LNCAP (cell line): ENCODE measurements at regions not wholly inside any gene's neighbourhood (a gene's known extent, or its start where the extent isn't known, plus 50 kb on each side); places are given as distances from the start of the nearest gene placed in this dataset.

Experiments used
- TF ChIP-seq, protein P1 (sequence below): fragments of 450-650 bp; IDR thresholded peaks from 2 replicates; pipeline ENCODE4 v1.5.1; 2017; ENCODE audit warnings: mild to moderate bottlenecking

DNA sequence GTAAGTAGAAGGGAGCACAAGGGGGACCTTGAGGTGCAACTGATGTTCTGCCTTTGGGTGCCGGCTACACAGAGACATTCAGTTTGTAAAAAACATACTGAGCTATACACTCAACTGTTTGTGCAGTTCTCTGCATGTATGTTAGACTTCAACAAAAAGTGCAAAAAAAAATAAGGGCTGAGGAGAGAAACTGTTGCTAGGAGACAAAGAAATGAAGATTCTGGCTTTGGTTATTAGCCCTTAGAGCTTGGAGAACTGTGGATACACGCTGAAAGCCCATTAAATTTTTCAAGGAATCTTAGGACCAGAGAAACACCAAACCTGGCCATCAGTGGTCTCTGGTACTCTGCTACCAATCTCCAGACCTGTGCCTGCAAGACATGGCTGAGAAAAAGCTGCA lies 207.6 kb upstream of the NSMCE3 start:
- TF ChIP-seq, protein P1, sequence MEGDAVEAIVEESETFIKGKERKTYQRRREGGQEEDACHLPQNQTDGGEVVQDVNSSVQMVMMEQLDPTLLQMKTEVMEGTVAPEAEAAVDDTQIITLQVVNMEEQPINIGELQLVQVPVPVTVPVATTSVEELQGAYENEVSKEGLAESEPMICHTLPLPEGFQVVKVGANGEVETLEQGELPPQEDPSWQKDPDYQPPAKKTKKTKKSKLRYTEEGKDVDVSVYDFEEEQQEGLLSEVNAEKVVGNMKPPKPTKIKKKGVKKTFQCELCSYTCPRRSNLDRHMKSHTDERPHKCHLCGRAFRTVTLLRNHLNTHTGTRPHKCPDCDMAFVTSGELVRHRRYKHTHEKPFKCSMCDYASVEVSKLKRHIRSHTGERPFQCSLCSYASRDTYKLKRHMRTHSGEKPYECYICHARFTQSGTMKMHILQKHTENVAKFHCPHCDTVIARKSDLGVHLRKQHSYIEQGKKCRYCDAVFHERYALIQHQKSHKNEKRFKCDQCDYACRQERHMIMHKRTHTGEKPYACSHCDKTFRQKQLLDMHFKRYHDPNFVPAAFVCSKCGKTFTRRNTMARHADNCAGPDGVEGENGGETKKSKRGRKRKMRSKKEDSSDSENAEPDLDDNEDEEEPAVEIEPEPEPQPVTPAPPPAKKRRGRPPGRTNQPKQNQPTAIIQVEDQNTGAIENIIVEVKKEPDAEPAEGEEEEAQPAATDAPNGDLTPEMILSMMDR = no peak

DNA sequence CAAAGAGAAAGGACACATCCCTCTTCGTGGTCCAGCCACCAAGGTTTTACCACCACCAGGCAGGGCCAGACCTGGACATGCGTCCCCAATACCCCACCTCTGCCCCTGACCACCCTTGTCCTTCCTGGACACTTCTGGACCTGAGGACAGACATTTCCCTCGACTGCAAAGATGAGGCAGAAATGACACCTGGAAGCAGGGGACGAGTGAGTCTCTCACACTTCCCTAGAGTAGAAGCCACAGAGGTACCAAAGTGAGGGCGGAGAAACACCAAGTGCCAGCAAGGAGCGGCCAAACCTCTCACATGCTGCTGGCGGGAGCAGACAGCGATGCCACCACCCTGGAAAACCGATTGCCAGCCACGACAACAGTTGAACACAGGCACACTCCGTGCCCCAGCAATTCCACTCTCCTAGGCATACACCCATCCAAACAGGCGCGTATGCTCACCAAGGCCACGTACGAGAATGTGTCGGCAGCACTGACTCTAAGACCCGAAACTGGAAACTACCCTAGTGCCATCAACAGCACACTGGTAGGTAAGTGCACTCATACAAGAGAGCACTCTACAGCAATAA lies 207.0 kb upstream of the NSMCE3 start:
- TF ChIP-seq, protein P1 = no peak

DNA sequence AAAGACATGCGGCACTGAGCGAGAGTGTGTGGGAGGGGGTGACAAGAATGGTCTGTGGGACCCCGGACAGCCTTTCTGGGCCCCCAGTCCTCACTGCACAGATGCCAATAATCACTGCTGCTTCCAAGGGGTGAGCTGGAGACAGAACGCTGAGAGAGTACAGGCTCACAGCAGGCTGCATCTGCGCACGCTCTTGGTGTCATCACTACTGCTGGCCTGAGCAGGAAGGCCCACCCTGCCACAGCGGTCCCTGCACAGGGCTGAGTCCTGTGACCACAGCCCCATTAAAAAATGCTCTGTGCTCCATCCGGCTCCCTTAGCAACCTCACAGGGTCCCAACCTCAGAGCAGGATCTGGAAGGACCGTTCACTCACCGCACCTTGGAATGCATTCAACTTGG lies 205.5 kb upstream of the NSMCE3 start:
- TF ChIP-seq, protein P1 = no peak

DNA sequence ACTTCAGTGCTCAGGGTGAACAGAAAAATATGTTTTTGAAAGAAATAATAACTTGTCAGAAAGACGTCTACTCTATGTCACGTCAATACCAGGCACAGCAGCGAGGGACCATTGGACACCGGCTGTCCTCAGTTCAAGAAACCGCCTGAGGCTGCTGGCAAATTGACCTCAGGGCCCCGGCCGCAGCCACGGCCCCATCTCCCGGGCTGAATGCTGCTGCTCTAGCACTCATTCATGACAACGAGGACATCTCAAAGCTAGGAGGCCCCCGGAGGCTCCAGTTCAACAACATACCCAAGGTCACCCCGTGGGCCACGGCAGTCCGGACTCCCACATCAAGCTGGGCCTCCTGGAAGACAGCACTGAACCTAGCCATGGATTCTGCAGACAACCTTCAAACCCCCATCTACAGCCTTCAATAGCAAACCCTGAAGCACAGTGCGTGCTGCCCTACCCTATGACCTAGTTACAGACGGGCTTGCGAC lies 204.0 kb upstream of the NSMCE3 start:
- TF ChIP-seq, protein P1 = no peak

DNA sequence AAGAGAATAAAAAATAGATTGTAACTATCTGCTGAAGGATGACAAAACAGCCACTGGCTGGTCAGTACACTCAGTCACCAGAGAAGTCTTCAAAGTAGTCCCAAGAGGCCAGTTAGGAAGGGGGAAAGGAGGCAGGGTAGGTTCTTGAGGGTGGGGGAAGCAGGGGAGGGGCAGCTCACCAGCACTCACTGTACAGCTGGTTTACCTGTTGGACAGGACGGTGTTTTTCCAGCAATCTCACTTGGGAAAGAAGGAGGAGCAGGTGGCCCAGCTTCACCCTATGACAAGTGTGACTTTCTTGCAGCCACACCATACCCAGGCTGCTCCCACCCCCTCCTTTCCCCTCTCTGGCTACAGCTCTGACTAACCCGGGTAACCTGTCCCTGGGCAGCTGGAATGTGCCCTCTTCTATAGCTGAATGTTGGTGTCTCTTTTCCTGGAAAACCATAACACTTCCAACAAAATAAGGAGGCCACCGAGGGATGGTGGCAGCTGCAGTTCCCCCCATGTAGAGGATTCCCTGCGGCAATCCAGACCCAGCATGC lies 203.4 kb upstream of the NSMCE3 start:
- TF ChIP-seq, protein P1 = no peak

DNA sequence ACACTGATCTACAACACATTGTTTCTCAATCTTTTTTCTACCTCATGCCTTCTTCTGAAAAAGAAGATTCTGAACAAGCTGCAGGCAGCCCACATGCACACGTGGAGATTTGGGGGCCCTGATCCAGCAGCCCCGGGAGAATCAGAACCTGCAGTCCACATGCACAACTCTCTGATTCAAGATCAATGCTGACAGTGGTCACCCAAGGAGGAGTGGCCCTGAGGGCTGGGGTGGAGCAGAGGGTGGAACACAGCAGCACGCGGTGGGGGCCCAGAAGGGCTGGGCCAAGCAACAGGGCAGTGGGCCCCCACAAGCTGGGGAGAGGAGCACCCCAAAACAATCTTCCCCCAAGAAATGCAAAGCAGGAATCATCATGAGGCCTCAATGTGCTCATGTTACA lies 202.1 kb upstream of the NSMCE3 start:
- TF ChIP-seq, protein P1 = no peak

DNA sequence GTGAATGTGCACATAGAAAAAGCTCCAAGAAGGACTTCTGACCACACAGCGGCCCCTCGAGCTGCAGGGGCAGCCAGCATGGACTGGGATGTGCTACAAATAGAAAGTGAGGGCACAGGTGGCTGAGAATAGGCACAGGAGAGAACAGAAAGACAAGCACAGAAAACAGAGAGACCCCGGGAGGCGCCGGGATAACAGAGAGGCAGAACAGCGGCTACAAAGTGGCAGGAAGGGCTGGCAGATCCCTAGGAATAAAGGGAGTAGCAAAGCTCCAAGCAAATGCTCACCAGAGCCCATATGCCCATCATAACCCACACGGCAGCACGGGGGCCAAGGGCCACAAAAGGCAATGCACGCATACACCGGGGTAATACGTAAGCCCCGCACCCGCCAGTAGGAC lies 201.7 kb upstream of the NSMCE3 start:
- TF ChIP-seq, protein P1 = no peak

DNA sequence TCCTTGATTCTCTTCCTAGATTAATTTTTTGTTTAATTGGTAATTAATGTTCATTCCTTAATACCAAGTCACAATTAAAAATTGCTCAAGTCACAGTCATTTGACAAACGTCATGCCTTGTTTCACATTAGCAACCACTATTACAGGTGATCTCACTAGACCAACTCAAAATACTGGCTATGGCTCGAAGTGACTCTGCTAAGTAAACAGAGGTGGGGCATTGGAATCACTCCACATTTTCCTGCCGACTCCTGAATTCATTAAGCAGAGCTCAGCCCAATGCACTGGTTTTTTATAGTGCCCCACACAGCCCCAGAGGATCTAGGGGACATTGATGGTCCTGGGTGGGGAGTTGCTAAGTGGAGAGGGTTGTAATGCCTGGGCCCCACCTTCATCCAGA lies 201.2 kb upstream of the NSMCE3 start:
- TF ChIP-seq, protein P1 = no peak
